ENCODE measurements at regions not wholly inside any gene's neighbourhood (a gene's known extent, or its start where the extent isn't known, plus 50 kb on each side); places are given as distances from the start of the nearest gene placed in this dataset.

- no peaks in the 10 kb centered on the region for H3K9me3 ChIP-seq (ENCODE audit: low read length)
- no peaks in the 10 kb centered on the region for H3K79me2 ChIP-seq (ENCODE audit: insufficient read depth, low read length)
- H2AFZ ChIP-seq (ENCODE audit: low read length), result no peak overlapping the region
- no peak overlapping the region for H3K9ac ChIP-seq (ENCODE audit: low read length)
- H3K9me2 ChIP-seq (ENCODE audit: low read depth, low read length), result no peaks in the 10 kb centered on the region
- H3K4me3 ChIP-seq (ENCODE audit: low read depth, low read length, poor library complexity, severe bottlenecking), result no peak overlapping the region
- no peaks in the 10 kb centered on the region for H3K4me1 ChIP-seq (ENCODE audit: insufficient read depth, low read length, severe bottlenecking)
- no peaks in the 10 kb centered on the region for H4K20me1 ChIP-seq (ENCODE audit: insufficient read depth, low read length)
- no peaks in the 10 kb centered on the region for H3K36me3 ChIP-seq (ENCODE audit: insufficient read depth, low read length)
- TF ChIP-seq EZH2 (IDR thresholded peaks at IDR 0.05; ENCODE audit: borderline replicate concordance, low read length) (no peak), CTCF (IDR thresholded peaks at IDR 0.05; ENCODE audit: low read length) (no peak)
- H3K27ac ChIP-seq (ENCODE audit: low read depth, low read length, poor library complexity, severe bottlenecking), result no peak overlapping the region
- no peak overlapping the region for H3K4me2 ChIP-seq (ENCODE audit: low read length)
- no peaks in the 10 kb centered on the region for H3K27me3 ChIP-seq (ENCODE audit: insufficient read depth, low read length)
- H3F3A ChIP-seq (ENCODE audit: insufficient read depth, low read length), result no peaks in the 10 kb centered on the region
Observed at GRCh38 chr6:40222354-40222753, 288.1 kb upstream of the MOCS1 start.

DNA sequence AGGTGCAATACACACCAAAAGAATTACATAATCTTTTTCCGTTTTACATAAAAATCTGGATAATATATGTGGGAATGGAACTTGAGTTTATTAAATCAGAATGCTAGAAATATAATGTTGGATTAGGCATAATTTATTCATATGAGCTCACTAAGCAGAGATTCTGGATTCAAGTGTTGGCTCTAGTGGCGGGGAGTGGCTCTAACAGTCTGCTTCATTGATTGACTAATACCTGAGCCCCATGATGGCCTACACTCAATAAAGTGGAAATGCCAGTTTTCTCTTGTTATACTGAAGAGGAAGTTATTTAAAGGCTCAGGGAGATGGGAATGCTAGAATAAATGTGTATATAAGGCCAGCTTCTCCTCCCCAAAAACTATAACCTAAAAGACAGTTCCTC, 285.5 kb upstream of the MOCS1 start:
- Histone ChIP-seq H2AFZ (ENCODE audit: low read length) (no peak overlapping the region), H4K20me1 (ENCODE audit: insufficient read depth, low read length) (no peaks in the 10 kb centered on the region), H3K27ac (ENCODE audit: low read depth, low read length, poor library complexity, severe bottlenecking) (no peak overlapping the region), H3K27me3 (ENCODE audit: insufficient read depth, low read length) (no peaks in the 10 kb centered on the region), H3K4me1 (ENCODE audit: insufficient read depth, low read length, severe bottlenecking) (no peaks in the 10 kb centered on the region), H3K4me3 (ENCODE audit: low read depth, low read length, poor library complexity, severe bottlenecking) (no peak overlapping the region), H3K36me3 (ENCODE audit: insufficient read depth, low read length) (no peaks in the 10 kb centered on the region), H3K79me2 (ENCODE audit: insufficient read depth, low read length) (no peaks in the 10 kb centered on the region), H3K9me3 (ENCODE audit: low read length) (no peaks in the 10 kb centered on the region), H3K4me2 (ENCODE audit: low read length) (no peak overlapping the region), H3K9ac (ENCODE audit: low read length) (no peak overlapping the region), H3K9me2 (ENCODE audit: low read depth, low read length) (no peaks in the 10 kb centered on the region), H3F3A (ENCODE audit: insufficient read depth, low read length) (no peaks in the 10 kb centered on the region)
- TF ChIP-seq EZH2 (IDR thresholded peaks at IDR 0.05; ENCODE audit: borderline replicate concordance, low read length) (no peak), CTCF (IDR thresholded peaks at IDR 0.05; ENCODE audit: low read length) (no peak)

DNA sequence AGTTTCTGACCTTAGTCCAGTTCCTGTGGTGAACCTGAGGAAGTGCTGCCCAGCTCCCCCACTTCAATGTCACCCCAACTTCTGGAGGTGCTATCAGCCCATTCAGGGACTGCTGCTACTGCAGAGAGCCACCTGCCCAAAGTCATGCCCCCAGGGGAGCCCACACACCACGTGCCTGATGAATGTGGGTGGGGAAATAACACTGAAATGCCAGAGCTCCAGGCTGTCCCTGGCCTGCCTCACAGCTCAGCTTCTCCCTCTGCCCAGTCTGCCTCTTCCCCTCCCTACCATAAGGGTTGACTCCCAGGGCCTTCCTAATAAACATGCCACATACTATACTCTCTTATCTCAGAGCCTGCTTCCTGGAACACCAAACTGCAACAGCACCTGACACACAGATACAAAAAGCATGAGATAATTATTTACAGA, 276.4 kb upstream of the MOCS1 start:
- no peaks in the 10 kb centered on the region for H3K4me1 ChIP-seq (ENCODE audit: insufficient read depth, low read length, severe bottlenecking)
- H3K79me2 ChIP-seq (ENCODE audit: insufficient read depth, low read length), result no peaks in the 10 kb centered on the region
- H3K4me2 ChIP-seq (ENCODE audit: low read length), result no peak overlapping the region
- no peak overlapping the region for H3K27ac ChIP-seq (ENCODE audit: low read depth, low read length, poor library complexity, severe bottlenecking)
- no peak for TF ChIP-seq CTCF (IDR thresholded peaks at IDR 0.05; ENCODE audit: low read length)
- no peak for TF ChIP-seq EZH2 (IDR thresholded peaks at IDR 0.05; ENCODE audit: borderline replicate concordance, low read length)
- no peaks in the 10 kb centered on the region for H3K36me3 ChIP-seq (ENCODE audit: insufficient read depth, low read length)
- no peak overlapping the region for H2AFZ ChIP-seq (ENCODE audit: low read length)
- no peak overlapping the region for H3K4me3 ChIP-seq (ENCODE audit: low read depth, low read length, poor library complexity, severe bottlenecking)
- H3K9me3 ChIP-seq (ENCODE audit: low read length), result no peaks in the 10 kb centered on the region
- H3F3A ChIP-seq (ENCODE audit: insufficient read depth, low read length), result no peaks in the 10 kb centered on the region
- H3K9me2 ChIP-seq (ENCODE audit: low read depth, low read length), result no peaks in the 10 kb centered on the region
- H4K20me1 ChIP-seq (ENCODE audit: insufficient read depth, low read length), result no peaks in the 10 kb centered on the region
- no peaks in the 10 kb centered on the region for H3K27me3 ChIP-seq (ENCODE audit: insufficient read depth, low read length)
- no peak overlapping the region for H3K9ac ChIP-seq (ENCODE audit: low read length)

All from OCI-LY1 (cell line).